Sigmoid colon (tissue), 6 donors: ENCODE measurements at regions not wholly inside any gene's neighbourhood (a gene's known extent, or its start where the extent isn't known, plus 50 kb on each side); places are given as distances from the start of the nearest gene placed in this dataset.
"Not testable (repeated sequence)": the region's sequence is repeated elsewhere in the genome, so short reads cannot be mapped to it uniquely, and the experiment has no call there.

Experiments used
- DNase-seq: peaks from one replicate; pipeline ENCODE4 v3.0.0-alpha.2; 2019
- H3K27ac ChIP-seq, 4 donors: fragments of 200-600 bp; sonication (generic); one replicate each; pipeline ENCODE4 v1.5.1; 2016 to 2019; ENCODE audit warnings: mild to moderate bottlenecking in 1 of 4
- H3K27me3 ChIP-seq, 3 donors: fragments of 200-600 bp; sonication (generic); one replicate each; pipeline ENCODE4 v1.5.1; 2019; ENCODE audit warnings: mild to moderate bottlenecking in 1 of 3
- H3K36me3 ChIP-seq, 4 donors: fragments of 200-600 bp; sonication (generic); one replicate each; pipeline ENCODE4 v1.5.1; 2016 to 2019
- H3K4me1 ChIP-seq, 4 donors: fragments of 200-600 bp; sonication (generic); one replicate each; pipeline ENCODE4 v1.5.1; 2017 to 2019
- H3K4me3 ChIP-seq, 4 donors: fragments of 200-600 bp; sonication (generic); one replicate each; pipeline ENCODE4 v1.5.1; 2017 to 2019; ENCODE audit warnings: mild to moderate bottlenecking in 2 of 4, moderate library complexity in 1 of 4
- H3K9me3 ChIP-seq, 4 donors: fragments of 200-600 bp in 3 of 4; sonication (generic) in 3 of 4; one replicate each; pipeline versions ENCODE4 v1.5.1 to v1.6.1; 2013 to 2019
- EP300 ChIP-seq, 4 donors: sonication (generic); formaldehyde crosslinking; IDR thresholded peaks; one replicate each; pipeline ENCODE4 v1.6.1; 2017; ENCODE audit warnings: antibody characterized with exemption in 4 of 4
- POLR2A ChIP-seq, 2 donors: fragments of 450-650 bp; IDR thresholded peaks; one replicate each; pipeline ENCODE4 v1.6.1; 2016; ENCODE audit warnings: antibody characterized with exemption in 2 of 2, mild to moderate bottlenecking in 2 of 2, moderate library complexity in 2 of 2
- POLR2AphosphoS5 ChIP-seq, 4 donors: sonication (generic); formaldehyde crosslinking; IDR thresholded peaks; one replicate each; pipeline ENCODE4 v1.6.1; 2017; ENCODE audit warnings: antibody characterized with exemption in 4 of 4
- WGBS, 2 donors: extraction: QIAGEN DNeasy Blood & Tissue Kit; methylation state at CpG; one replicate each; pipeline ENCODE4 v1.1.7; 2013; 5-methylcytosine and 5-hydroxymethylcytosine counted together
- intact Hi-C: fragments of 100-400 bp; cut with DNase I; formaldehyde crosslinking; loops from one replicate; pipeline ENCODE4 v1.15.1; 2023
- TF ChIP-seq, protein P1 (sequence below), 4 experiments: fragments of 450-650 bp in 3 of 4; fragments of 200-600 bp in 1 of 4; IDR thresholded peaks; one replicate each; pipeline ENCODE4 v1.5.1; 2016 to 2019; ENCODE audit warnings: antibody characterized with exemption in 4 of 4, mild to moderate bottlenecking in 3 of 4, moderate library complexity in 2 of 4
- donor health status: healthy with polysubstance abuse.
- donor health status: healthy.

DNA sequence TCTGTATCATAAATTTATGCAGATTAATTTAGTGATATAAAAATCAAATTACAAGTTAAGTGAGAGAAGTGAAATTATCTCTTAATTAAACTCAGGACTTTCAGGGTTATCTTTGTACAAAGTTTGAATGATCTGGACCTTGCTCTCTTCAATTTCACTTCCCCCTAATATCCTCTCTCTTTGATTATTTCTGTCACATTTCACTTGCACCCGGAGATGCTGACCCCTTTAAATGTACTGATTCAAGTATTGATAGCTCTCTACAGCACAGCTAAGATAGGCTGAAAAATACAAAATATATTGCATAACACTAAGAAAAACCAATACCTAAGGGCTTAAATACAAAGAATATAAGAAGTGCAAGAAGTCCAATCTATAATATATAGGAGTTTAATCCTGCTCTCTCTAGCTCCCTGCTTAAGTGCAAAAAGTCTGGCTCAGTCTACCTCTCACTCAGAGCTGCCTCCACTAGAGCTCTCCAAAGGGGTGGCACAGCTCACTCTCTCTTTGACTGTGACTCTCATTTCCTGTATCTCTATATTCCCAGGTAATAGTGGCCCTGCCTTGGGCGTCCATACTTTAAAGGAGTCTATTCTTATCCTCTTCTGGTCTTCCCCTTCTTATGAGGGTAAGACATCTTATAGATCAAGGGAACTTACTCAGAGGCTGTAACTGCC lies 588.4 kb downstream of the RFPL4B start:
- H3K27ac ChIP-seq, result no peak overlapping the region
- 83 to 84% methylated on average over 2 of the region's 2 CpGs for WGBS, 2 donors
- no peak for DNase-seq

DNA sequence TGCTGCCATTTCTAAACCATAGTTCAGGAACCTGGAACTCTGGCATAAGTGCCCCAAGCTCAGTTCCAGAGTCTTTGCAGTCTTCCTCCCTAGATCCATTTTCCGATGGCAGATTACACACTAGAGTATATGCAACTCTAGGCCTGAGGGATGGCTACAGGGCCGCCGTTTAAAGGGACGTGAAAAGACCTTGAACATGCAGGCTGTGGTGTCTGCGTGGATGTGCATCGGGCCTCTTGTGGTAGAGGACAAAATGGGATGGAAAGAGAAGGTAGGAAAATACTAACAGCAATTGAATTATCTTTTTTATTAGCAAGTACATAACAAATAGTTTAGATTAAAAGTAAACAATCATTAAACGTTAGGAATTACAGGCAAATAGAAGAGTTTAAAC lies 588.9 kb downstream of the RFPL4B start:
- Histone ChIP-seq H3K4me1 (no peaks in the 10 kb centered on the region), H3K4me3 (no peak overlapping the region), H3K36me3 (no peaks in the 10 kb centered on the region), H3K27me3 (no peaks in the 10 kb centered on the region), H3K9me3 (no peaks in the 10 kb centered on the region), H3K27ac (no peak overlapping the region)
- intact Hi-C loops, result no loop called here
- WGBS, 2 donors, result 91 to 93% methylated on average over 7 of the region's 7 CpGs
- TF ChIP-seq EP300 (IDR thresholded peaks at IDR 0.05), result no peak
- no peak for TF ChIP-seq POLR2AphosphoS5 (IDR thresholded peaks at IDR 0.05)
- TF ChIP-seq, protein P1, sequence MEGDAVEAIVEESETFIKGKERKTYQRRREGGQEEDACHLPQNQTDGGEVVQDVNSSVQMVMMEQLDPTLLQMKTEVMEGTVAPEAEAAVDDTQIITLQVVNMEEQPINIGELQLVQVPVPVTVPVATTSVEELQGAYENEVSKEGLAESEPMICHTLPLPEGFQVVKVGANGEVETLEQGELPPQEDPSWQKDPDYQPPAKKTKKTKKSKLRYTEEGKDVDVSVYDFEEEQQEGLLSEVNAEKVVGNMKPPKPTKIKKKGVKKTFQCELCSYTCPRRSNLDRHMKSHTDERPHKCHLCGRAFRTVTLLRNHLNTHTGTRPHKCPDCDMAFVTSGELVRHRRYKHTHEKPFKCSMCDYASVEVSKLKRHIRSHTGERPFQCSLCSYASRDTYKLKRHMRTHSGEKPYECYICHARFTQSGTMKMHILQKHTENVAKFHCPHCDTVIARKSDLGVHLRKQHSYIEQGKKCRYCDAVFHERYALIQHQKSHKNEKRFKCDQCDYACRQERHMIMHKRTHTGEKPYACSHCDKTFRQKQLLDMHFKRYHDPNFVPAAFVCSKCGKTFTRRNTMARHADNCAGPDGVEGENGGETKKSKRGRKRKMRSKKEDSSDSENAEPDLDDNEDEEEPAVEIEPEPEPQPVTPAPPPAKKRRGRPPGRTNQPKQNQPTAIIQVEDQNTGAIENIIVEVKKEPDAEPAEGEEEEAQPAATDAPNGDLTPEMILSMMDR (IDR thresholded peaks at IDR 0.05), result no peak
- no peak for TF ChIP-seq POLR2A (IDR thresholded peaks at IDR 0.05)
- DNase-seq, result no peak

More for the DNA sequence above, 588.4 kb downstream of the RFPL4B start:
- H3K9me3 ChIP-seq, result no peaks in the 10 kb centered on the region
- intact Hi-C loops, result no loop called here
- no peak overlapping the region for H3K4me3 ChIP-seq
- H3K27me3 ChIP-seq, result no peaks in the 10 kb centered on the region
- TF ChIP-seq POLR2AphosphoS5 (IDR thresholded peaks at IDR 0.05) (no peak), POLR2A (IDR thresholded peaks at IDR 0.05) (no peak), EP300 (IDR thresholded peaks at IDR 0.05) (no peak)
- TF ChIP-seq, protein P1 (IDR thresholded peaks at IDR 0.05), result no peak
- H3K4me1 ChIP-seq, result no peaks in the 10 kb centered on the region
- H3K36me3 ChIP-seq, result no peaks in the 10 kb centered on the region

DNA sequence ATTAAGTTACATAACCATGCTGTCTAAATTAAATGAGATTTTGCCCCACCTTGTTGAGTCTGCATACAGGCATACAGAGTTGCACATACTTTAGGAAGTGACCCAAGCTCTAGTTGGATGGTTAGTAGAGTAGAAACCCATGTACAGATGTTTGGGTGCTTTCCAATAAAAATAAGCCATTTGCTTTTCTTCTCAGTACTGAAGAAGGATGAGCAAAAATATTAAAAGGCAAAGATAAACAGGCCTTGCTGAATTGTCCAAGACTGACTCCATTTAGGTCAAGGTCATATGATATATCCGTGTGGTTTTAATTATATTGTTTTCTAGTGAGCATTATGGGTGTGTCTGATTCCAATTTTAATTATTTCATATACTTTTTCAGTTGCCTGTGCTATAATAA lies 589.4 kb downstream of the RFPL4B start:
- DNase-seq, result no peak
- 25 to 51% methylated on average over 1 of the region's 1 CpG for WGBS, 2 donors
- Histone ChIP-seq H3K27ac (no peak overlapping the region), H3K36me3 (no peaks in the 10 kb centered on the region), H3K9me3 (no peaks in the 10 kb centered on the region), H3K4me3 (no peak overlapping the region), H3K4me1 (no peaks in the 10 kb centered on the region), H3K27me3 (no peaks in the 10 kb centered on the region)
- TF ChIP-seq, protein P1 (IDR thresholded peaks at IDR 0.05), result no peak
- TF ChIP-seq EP300 (IDR thresholded peaks at IDR 0.05) (no peak), POLR2A (IDR thresholded peaks at IDR 0.05) (no peak), POLR2AphosphoS5 (IDR thresholded peaks at IDR 0.05) (no peak)
- intact Hi-C loops, result no loop called here

DNA sequence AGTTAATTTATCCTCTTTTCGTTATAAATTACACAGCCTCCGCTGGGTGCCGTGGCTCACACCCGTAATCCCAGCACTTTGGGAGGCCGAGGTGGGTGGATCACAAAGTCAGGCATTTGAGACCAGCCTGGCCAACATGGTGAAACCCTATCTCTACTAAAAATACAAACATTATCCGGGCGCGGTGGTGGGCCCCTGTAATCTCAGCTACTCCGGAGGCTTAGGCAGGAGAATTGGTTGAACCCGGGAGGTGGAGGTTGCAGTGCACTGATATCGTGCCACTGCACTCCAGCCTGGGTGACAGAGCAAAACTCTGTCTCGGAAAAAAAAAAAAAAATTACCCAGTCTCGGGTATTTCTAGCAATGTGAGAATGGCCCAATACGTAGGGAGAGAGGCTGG lies 590.6 kb downstream of the RFPL4B start:
- H3K27me3 ChIP-seq, H3K27ac ChIP-seq, H3K9me3 ChIP-seq, H3K4me3 ChIP-seq, H3K4me1 ChIP-seq, DNase-seq, H3K36me3 ChIP-seq, intact Hi-C loops: not testable (repeated sequence)
- 97 to 98% methylated on average over 14 of the region's 14 CpGs for WGBS, 2 donors

DNA sequence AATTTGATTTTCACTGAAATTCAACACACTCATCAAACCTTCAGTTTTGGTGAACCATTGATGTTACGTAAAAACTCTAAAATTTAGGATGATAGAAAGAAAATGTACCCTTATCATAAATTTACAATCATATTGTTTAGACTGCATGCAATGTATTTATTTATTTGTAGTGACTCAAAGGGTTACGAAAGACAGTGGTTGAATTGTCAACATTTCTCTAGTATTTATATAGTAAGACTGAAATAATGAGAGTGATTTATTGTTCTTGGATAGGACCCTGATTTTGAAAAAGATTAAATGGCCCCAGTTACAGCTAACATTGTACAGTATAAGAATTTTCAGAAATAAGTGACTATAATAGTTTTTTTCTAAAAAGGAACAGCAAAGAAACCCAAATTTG lies 591.5 kb downstream of the RFPL4B start:
- intact Hi-C loops, result no loop called here
- no peak for DNase-seq
- no peaks in the 10 kb centered on the region for H3K36me3 ChIP-seq

More for the DNA sequence above, 591.5 kb downstream of the RFPL4B start:
- WGBS, 2 donors, result 66 to 91% methylated on average over 2 of the region's 2 CpGs
- TF ChIP-seq, protein P1 (IDR thresholded peaks at IDR 0.05), result no peak
- TF ChIP-seq POLR2AphosphoS5 (IDR thresholded peaks at IDR 0.05) (no peak), POLR2A (IDR thresholded peaks at IDR 0.05) (no peak), EP300 (IDR thresholded peaks at IDR 0.05) (no peak)
- Histone ChIP-seq H3K4me1 (peaks cover 0 to 9% (median 0%) of the 10 kb centered on the region in 4 donors), H3K9me3 (no peaks in the 10 kb centered on the region), H3K27me3 (no peaks in the 10 kb centered on the region), H3K4me3 (no peak overlapping the region), H3K27ac (no peak overlapping the region)
